ENCODE measurements at regions not wholly inside any gene's neighbourhood (a gene's known extent, or its start where the extent isn't known, plus 50 kb on each side); places are given as distances from the start of the nearest gene placed in this dataset.

- no peak overlapping the region for H3K4me3 ChIP-seq (ENCODE audit: low read depth, low read length)
- no peak for DNase-seq (ENCODE audit: low read depth)
- TF ChIP-seq CTCF (IDR thresholded peaks at IDR 0.05; ENCODE audit: insufficient read depth, low read depth, low read length, missing control alignments) = no peak
These were observed 203.8 kb upstream of the PTPRZ1 start for GRCh38 chr7:121669144-121669543.

GRCh38 chr7:121666306-121666705, 206.7 kb upstream of the PTPRZ1 start:
- no peak for DNase-seq (ENCODE audit: low read depth)
- no peak overlapping the region for H3K4me3 ChIP-seq (ENCODE audit: low read depth, low read length)

GRCh38 chr7:121643320-121643719, 229.6 kb upstream of the PTPRZ1 start:
- no peak for DNase-seq (ENCODE audit: low read depth)

More at GRCh38 chr7:121666306-121666705, 206.7 kb upstream of the PTPRZ1 start:
- TF ChIP-seq CTCF (IDR thresholded peaks at IDR 0.05; ENCODE audit: insufficient read depth, low read depth, low read length, missing control alignments) = no peak

GRCh38 chr7:121639705-121640104, 233.3 kb upstream of the PTPRZ1 start:
- no peak for DNase-seq (ENCODE audit: low read depth)
- no peak for TF ChIP-seq CTCF (IDR thresholded peaks at IDR 0.05; ENCODE audit: insufficient read depth, low read depth, low read length, missing control alignments)
- no peak overlapping the region for H3K4me3 ChIP-seq (ENCODE audit: low read depth, low read length)

More at GRCh38 chr7:121643320-121643719, 229.6 kb upstream of the PTPRZ1 start:
- TF ChIP-seq CTCF (IDR thresholded peaks at IDR 0.05; ENCODE audit: insufficient read depth, low read depth, low read length, missing control alignments) = no peak
- H3K4me3 ChIP-seq (ENCODE audit: low read depth, low read length) = no peak overlapping the region

GRCh38 chr7:121638286-121638685, 234.7 kb upstream of the PTPRZ1 start:
- no peak for DNase-seq (ENCODE audit: low read depth)
- TF ChIP-seq CTCF (IDR thresholded peaks at IDR 0.05; ENCODE audit: insufficient read depth, low read depth, low read length, missing control alignments) = no peak

GRCh38 chr7:121634356-121634755, 238.2 kb upstream of the FAM3C start:
- DNase-seq (ENCODE audit: low read depth) = no peak
- no peak overlapping the region for H3K4me3 ChIP-seq (ENCODE audit: low read depth, low read length)
- TF ChIP-seq CTCF (IDR thresholded peaks at IDR 0.05; ENCODE audit: insufficient read depth, low read depth, low read length, missing control alignments) = no peak

More at GRCh38 chr7:121638286-121638685, 234.7 kb upstream of the PTPRZ1 start:
- no peak overlapping the region for H3K4me3 ChIP-seq (ENCODE audit: low read depth, low read length)

GRCh38 chr7:121633186-121633585, 237.1 kb upstream of the FAM3C start:
- TF ChIP-seq CTCF (IDR thresholded peaks at IDR 0.05; ENCODE audit: insufficient read depth, low read depth, low read length, missing control alignments) = no peak
- no peak for DNase-seq (ENCODE audit: low read depth)
- no peak overlapping the region for H3K4me3 ChIP-seq (ENCODE audit: low read depth, low read length)

Data from GM12865 (cell line).